ENCODE measurements at regions not wholly inside any gene's neighbourhood (a gene's known extent, or its start where the extent isn't known, plus 50 kb on each side); places are given as distances from the start of the nearest gene placed in this dataset.

GRCh38 chr5:52582313-52582712, 205.4 kb upstream of the ITGA1 start:
- Histone ChIP-seq H3K9me3 (ENCODE audit: control insufficient read depth, low read length) (no peaks in the 10 kb centered on the region), H3K14ac (ENCODE audit: low read length in 2 of 2) (no peak overlapping the region), H4K8ac (ENCODE audit: low read length) (no peak overlapping the region), H3K18ac (ENCODE audit: low read depth in 1 of 2, low read length in 2 of 2) (no peak overlapping the region), H2BK12ac (ENCODE audit: low read length in 2 of 2) (no peak overlapping the region), H3K4me2 (ENCODE audit: low read length, poor library complexity, severe bottlenecking) (no peak overlapping the region), H2AK5ac (ENCODE audit: low read length, severe bottlenecking) (no peak overlapping the region), H3K4ac (ENCODE audit: low read depth in 1 of 2, low read length in 2 of 2) (no peak overlapping the region), H3K9ac (ENCODE audit: low read length) (no peak overlapping the region), H3K36me3 (ENCODE audit: control insufficient read depth in 1 of 2, insufficient read depth in 2 of 2, low read depth in 1 of 2, low read length in 2 of 2) (no peaks in the 10 kb centered on the region), H4K91ac (ENCODE audit: low read length) (no peak overlapping the region), H2AFZ (ENCODE audit: low read depth, low read length) (no peak overlapping the region), H3K4me3 (ENCODE audit: insufficient read depth in 1 of 2, low read depth in 1 of 2, low read length in 2 of 2) (no peak overlapping the region), H3K79me1 (replicated peaks; ENCODE audit: low read length, poor library complexity, severe bottlenecking) (no peaks in the 10 kb centered on the region), H2BK120ac (ENCODE audit: low read depth, low read length) (no peak overlapping the region), H3K27ac (ENCODE audit: low read length, poor library complexity, severe bottlenecking) (no peak overlapping the region), H3K23ac (ENCODE audit: low read length in 2 of 2) (no peak overlapping the region), H2BK5ac (ENCODE audit: low read depth, low read length, poor library complexity, severe bottlenecking) (no peak overlapping the region), H3K4me1 (ENCODE audit: control insufficient read depth, insufficient read depth, low read depth, low read length) (no peaks in the 10 kb centered on the region), H2BK15ac (ENCODE audit: low read depth, poor library complexity, severe bottlenecking) (no peak overlapping the region), H3K27me3 (ENCODE audit: control insufficient read depth in 1 of 2, insufficient read depth in 1 of 2, low read length in 2 of 2) (no peaks in the 10 kb centered on the region)
- DNase-seq: no peak
- WGBS: 58% methylated on average over 3 of the region's 3 CpGs

GRCh38 chr5:52587131-52587530, 200.6 kb upstream of the ITGA1 start:
- H3K4me2 ChIP-seq (ENCODE audit: low read length, poor library complexity, severe bottlenecking): no peak overlapping the region
- no peak overlapping the region for H4K8ac ChIP-seq (ENCODE audit: low read length)
- H2BK120ac ChIP-seq (ENCODE audit: low read depth, low read length): no peak overlapping the region
- H2AFZ ChIP-seq (ENCODE audit: low read depth, low read length): no peak overlapping the region
- no peaks in the 10 kb centered on the region for H3K79me1 ChIP-seq (replicated peaks; ENCODE audit: low read length, poor library complexity, severe bottlenecking)
- H3K9ac ChIP-seq (ENCODE audit: low read length): no peak overlapping the region
- H3K4ac ChIP-seq (ENCODE audit: low read depth in 1 of 2, low read length in 2 of 2): no peak overlapping the region
- no peak overlapping the region for H2BK12ac ChIP-seq (ENCODE audit: low read length in 2 of 2)
- no peak overlapping the region for H2BK5ac ChIP-seq (ENCODE audit: low read depth, low read length, poor library complexity, severe bottlenecking)
- no peaks in the 10 kb centered on the region for H3K27me3 ChIP-seq (ENCODE audit: control insufficient read depth in 1 of 2, insufficient read depth in 1 of 2, low read length in 2 of 2)
- H3K9me3 ChIP-seq (ENCODE audit: control insufficient read depth, low read length): no peaks in the 10 kb centered on the region
- no peak for DNase-seq
- H3K4me1 ChIP-seq (ENCODE audit: control insufficient read depth, insufficient read depth, low read depth, low read length): no peaks in the 10 kb centered on the region
- no peak overlapping the region for H3K23ac ChIP-seq (ENCODE audit: low read length in 2 of 2)
- no peak overlapping the region for H3K4me3 ChIP-seq (ENCODE audit: insufficient read depth in 1 of 2, low read depth in 1 of 2, low read length in 2 of 2)
- no peak overlapping the region for H3K27ac ChIP-seq (ENCODE audit: low read length, poor library complexity, severe bottlenecking)
- H4K91ac ChIP-seq (ENCODE audit: low read length): no peak overlapping the region
- H3K36me3 ChIP-seq (ENCODE audit: control insufficient read depth in 1 of 2, insufficient read depth in 2 of 2, low read depth in 1 of 2, low read length in 2 of 2): no peaks in the 10 kb centered on the region
- H3K18ac ChIP-seq (ENCODE audit: low read depth in 1 of 2, low read length in 2 of 2): no peak overlapping the region
- H3K14ac ChIP-seq (ENCODE audit: low read length in 2 of 2): no peak overlapping the region
- H2BK15ac ChIP-seq (ENCODE audit: low read depth, poor library complexity, severe bottlenecking): no peak overlapping the region
- no peak overlapping the region for H2AK5ac ChIP-seq (ENCODE audit: low read length, severe bottlenecking)

GRCh38 chr5:52597625-52598024, 190.1 kb upstream of the ITGA1 start:
- Histone ChIP-seq H2BK15ac (ENCODE audit: low read depth, poor library complexity, severe bottlenecking) (no peak overlapping the region), H3K4me3 (ENCODE audit: insufficient read depth in 1 of 2, low read depth in 1 of 2, low read length in 2 of 2) (no peak overlapping the region), H3K27ac (ENCODE audit: low read length, poor library complexity, severe bottlenecking) (no peak overlapping the region), H3K36me3 (ENCODE audit: control insufficient read depth in 1 of 2, insufficient read depth in 2 of 2, low read depth in 1 of 2, low read length in 2 of 2) (no peaks in the 10 kb centered on the region), H4K8ac (ENCODE audit: low read length) (no peak overlapping the region), H3K18ac (ENCODE audit: low read depth in 1 of 2, low read length in 2 of 2) (no peak overlapping the region), H3K27me3 (ENCODE audit: control insufficient read depth in 1 of 2, insufficient read depth in 1 of 2, low read length in 2 of 2) (peaks cover 0 to 2% of the 10 kb centered on the region in 2 experiments), H3K79me1 (replicated peaks; ENCODE audit: low read length, poor library complexity, severe bottlenecking) (no peaks in the 10 kb centered on the region), H3K14ac (ENCODE audit: low read length in 2 of 2) (no peak overlapping the region), H3K4me2 (ENCODE audit: low read length, poor library complexity, severe bottlenecking) (no peak overlapping the region), H2BK5ac (ENCODE audit: low read depth, low read length, poor library complexity, severe bottlenecking) (no peak overlapping the region), H3K4ac (ENCODE audit: low read depth in 1 of 2, low read length in 2 of 2) (no peak overlapping the region), H3K9ac (ENCODE audit: low read length) (no peak overlapping the region), H2BK12ac (ENCODE audit: low read length in 2 of 2) (no peak overlapping the region), H3K9me3 (ENCODE audit: control insufficient read depth, low read length) (no peaks in the 10 kb centered on the region), H2AFZ (ENCODE audit: low read depth, low read length) (no peak overlapping the region), H2AK5ac (ENCODE audit: low read length, severe bottlenecking) (no peak overlapping the region), H3K4me1 (ENCODE audit: control insufficient read depth, insufficient read depth, low read depth, low read length) (no peaks in the 10 kb centered on the region), H2BK120ac (ENCODE audit: low read depth, low read length) (no peak overlapping the region), H3K23ac (ENCODE audit: low read length in 2 of 2) (no peak overlapping the region), H4K91ac (ENCODE audit: low read length) (no peak overlapping the region)
- DNase-seq: no peak
- WGBS: 95% methylated on average over 2 of the region's 2 CpGs

- H3K4me3 ChIP-seq (ENCODE audit: insufficient read depth in 1 of 2, low read depth in 1 of 2, low read length in 2 of 2): no peak overlapping the region
- no peak overlapping the region for H3K9ac ChIP-seq (ENCODE audit: low read length)
- no peak overlapping the region for H4K91ac ChIP-seq (ENCODE audit: low read length)
- no peak overlapping the region for H3K4ac ChIP-seq (ENCODE audit: low read depth in 1 of 2, low read length in 2 of 2)
- H2BK12ac ChIP-seq (ENCODE audit: low read length in 2 of 2): no peak overlapping the region
- no peak overlapping the region for H2BK15ac ChIP-seq (ENCODE audit: low read depth, poor library complexity, severe bottlenecking)
- no peak overlapping the region for H2BK120ac ChIP-seq (ENCODE audit: low read depth, low read length)
- H3K4me1 ChIP-seq (ENCODE audit: control insufficient read depth, insufficient read depth, low read depth, low read length): no peaks in the 10 kb centered on the region
- no peak overlapping the region for H2AFZ ChIP-seq (ENCODE audit: low read depth, low read length)
- no peak overlapping the region for H4K8ac ChIP-seq (ENCODE audit: low read length)
- H3K14ac ChIP-seq (ENCODE audit: low read length in 2 of 2): no peak overlapping the region
- no peak overlapping the region for H3K4me2 ChIP-seq (ENCODE audit: low read length, poor library complexity, severe bottlenecking)
- no peak overlapping the region for H3K27ac ChIP-seq (ENCODE audit: low read length, poor library complexity, severe bottlenecking)
- no peak for DNase-seq
- H2AK5ac ChIP-seq (ENCODE audit: low read length, severe bottlenecking): no peak overlapping the region
- 84% methylated on average over 3 of the region's 5 CpGs for WGBS
- no peak overlapping the region for H3K23ac ChIP-seq (ENCODE audit: low read length in 2 of 2)
- H3K36me3 ChIP-seq (ENCODE audit: control insufficient read depth in 1 of 2, insufficient read depth in 2 of 2, low read depth in 1 of 2, low read length in 2 of 2): no peaks in the 10 kb centered on the region
- H3K79me1 ChIP-seq (replicated peaks; ENCODE audit: low read length, poor library complexity, severe bottlenecking): no peaks in the 10 kb centered on the region
- H3K18ac ChIP-seq (ENCODE audit: low read depth in 1 of 2, low read length in 2 of 2): no peak overlapping the region
- H3K9me3 ChIP-seq (ENCODE audit: control insufficient read depth, low read length): no peaks in the 10 kb centered on the region
- peaks cover 0 to 2% of the 10 kb centered on the region in 2 experiments for H3K27me3 ChIP-seq (ENCODE audit: control insufficient read depth in 1 of 2, insufficient read depth in 1 of 2, low read length in 2 of 2)
- H2BK5ac ChIP-seq (ENCODE audit: low read depth, low read length, poor library complexity, severe bottlenecking): no peak overlapping the region
Measured at GRCh38 chr5:52598968-52599367, 188.7 kb upstream of the ITGA1 start.
